Prostate gland (tissue), 2 donors: ENCODE measurements at regions not wholly inside any gene's neighbourhood (a gene's known extent, or its start where the extent isn't known, plus 50 kb on each side); places are given as distances from the start of the nearest gene placed in this dataset.

Source experiments
- DNase-seq: peaks from one replicate; pipeline ENCODE4 v3.0.0-alpha.2; 2019; ENCODE audit warnings: low spot score
- H3K27ac ChIP-seq, 2 donors: fragments of 200-600 bp; sonication (generic); 2 replicates each; pipeline ENCODE4 v1.5.1; 2017 to 2019
- H3K27me3 ChIP-seq: fragments of 200-600 bp; sonication (generic); replicated peaks from 2 replicates; pipeline ENCODE4 v1.5.1; 2019; ENCODE audit not compliant: insufficient read depth
- H3K36me3 ChIP-seq, 2 donors: fragments of 200-600 bp; sonication (generic); 1 replicate in 1 of 2; 2 replicates in 1 of 2; pipeline versions ENCODE4 v1.5.1 to v1.8.1; 2017 to 2019
- H3K4me1 ChIP-seq: fragments of 200-600 bp; sonication (generic); replicated peaks from 2 replicates; pipeline ENCODE4 v1.5.1; 2019
- H3K4me3 ChIP-seq, 2 donors: fragments of 200-600 bp; sonication (generic); 2 replicates each; pipeline ENCODE4 v1.5.1; 2017 to 2019
- H3K9me3 ChIP-seq: fragments of 200-600 bp; sonication (generic); 2 replicates; pipeline ENCODE4 v1.5.1; 2017
- CTCF ChIP-seq, 4 experiments: fragments of 200-600 bp in 2 of 4; fragments of 450-650 bp in 2 of 4; sonication (generic) in 2 of 4; IDR thresholded peaks; 1 replicate in 3 of 4; 2 replicates in 1 of 4; pipeline ENCODE4 v1.5.1; 2016 to 2019; ENCODE audit warnings: antibody characterized with exemption in 4 of 4, mild to moderate bottlenecking in 2 of 4, moderate library complexity in 2 of 4
- POLR2A ChIP-seq: fragments of 450-650 bp; IDR thresholded peaks from one replicate; pipeline ENCODE4 v1.6.1; 2016; ENCODE audit warnings: antibody characterized with exemption, mild to moderate bottlenecking
- POLR2AphosphoS5 ChIP-seq: sonication (generic); formaldehyde crosslinking; IDR thresholded peaks from one replicate; pipeline ENCODE4 v1.6.1; 2017; ENCODE audit warnings: antibody characterized with exemption
- WGBS: methylation state at CpG from one replicate; pipeline ENCODE4 v1.1.5; 2018; 5-methylcytosine and 5-hydroxymethylcytosine counted together
- intact Hi-C: fragments of 100-400 bp; cut with DNase I; formaldehyde crosslinking; loops from one replicate; pipeline ENCODE4 v1.14.2; 2022

GRCh38 chr18:43393174-43393573 lies 115.9 kb upstream of the SYT4 start:
- Histone ChIP-seq H3K36me3 (no peaks in the 10 kb centered on the region), H3K27me3 (no peaks in the 10 kb centered on the region), H3K4me3 (no peak overlapping the region), H3K9me3 (no peaks in the 10 kb centered on the region), H3K27ac (no peak overlapping the region), H3K4me1 (no peaks in the 10 kb centered on the region)
- intact Hi-C loops, result loop anchor here (10.0 kb wide), 1 partner anchor 1088 kb away; no protein-coding TSS in a partner anchor
- no peak for TF ChIP-seq POLR2AphosphoS5
- no peak for TF ChIP-seq POLR2A
- no peak for TF ChIP-seq CTCF (IDR thresholded peaks at IDR 0.05)
- DNase-seq, result no peak
- 26% methylated on average over 2 of the region's 2 CpGs for WGBS

- DNase-seq, result no peak
- 2% methylated on average over 1 of the region's 1 CpG for WGBS
- Histone ChIP-seq H3K9me3 (no peaks in the 10 kb centered on the region), H3K4me3 (no peak overlapping the region), H3K27ac (no peak overlapping the region), H3K36me3 (no peaks in the 10 kb centered on the region), H3K27me3 (no peaks in the 10 kb centered on the region), H3K4me1 (no peaks in the 10 kb centered on the region)
- peak in 3 of 4 experiments; percentile 13 to 50 (median 31) for TF ChIP-seq CTCF (IDR thresholded peaks at IDR 0.05)
- no peak for TF ChIP-seq POLR2A
- TF ChIP-seq POLR2AphosphoS5, result no peak
- intact Hi-C loops, result loop anchor here (10.0 kb wide), 1 partner anchor 1091 kb away; no protein-coding TSS in a partner anchor
Observed at GRCh38 chr18:43396266-43396665, 119.0 kb upstream of the SYT4 start.

DNA sequence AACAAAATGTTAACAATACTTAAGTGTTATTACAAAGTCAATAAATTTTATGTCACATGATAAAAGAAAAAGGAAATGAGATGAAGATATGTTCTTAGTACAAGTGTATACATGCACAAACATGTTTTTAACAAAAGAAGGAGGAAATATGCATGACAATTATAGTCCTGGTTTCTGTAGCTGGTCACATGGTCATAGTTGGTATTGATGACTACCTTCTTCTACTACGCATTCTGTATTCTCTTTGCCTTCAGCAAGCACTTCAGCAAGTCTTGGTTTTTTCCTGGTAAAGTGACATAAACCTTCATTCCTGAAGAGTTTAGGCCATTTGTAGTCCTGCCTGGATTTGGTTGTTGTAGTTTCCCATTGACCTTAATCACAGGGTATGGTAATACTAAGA lies 121.3 kb upstream of the SYT4 start:
- Histone ChIP-seq H3K4me1 (no peaks in the 10 kb centered on the region), H3K27me3 (no peaks in the 10 kb centered on the region), H3K4me3 (no peak overlapping the region), H3K36me3 (no peaks in the 10 kb centered on the region), H3K27ac (no peak overlapping the region), H3K9me3 (no peaks in the 10 kb centered on the region)
- TF ChIP-seq POLR2A, result no peak
- TF ChIP-seq CTCF (IDR thresholded peaks at IDR 0.05), result no peak
- TF ChIP-seq POLR2AphosphoS5, result no peak
- WGBS, result 93% methylated on average over 1 of the region's 1 CpG
- intact Hi-C loops, result loop anchor here (10.0 kb wide), 1 partner anchor 1094 kb away; no protein-coding TSS in a partner anchor
- DNase-seq, result no peak

DNA sequence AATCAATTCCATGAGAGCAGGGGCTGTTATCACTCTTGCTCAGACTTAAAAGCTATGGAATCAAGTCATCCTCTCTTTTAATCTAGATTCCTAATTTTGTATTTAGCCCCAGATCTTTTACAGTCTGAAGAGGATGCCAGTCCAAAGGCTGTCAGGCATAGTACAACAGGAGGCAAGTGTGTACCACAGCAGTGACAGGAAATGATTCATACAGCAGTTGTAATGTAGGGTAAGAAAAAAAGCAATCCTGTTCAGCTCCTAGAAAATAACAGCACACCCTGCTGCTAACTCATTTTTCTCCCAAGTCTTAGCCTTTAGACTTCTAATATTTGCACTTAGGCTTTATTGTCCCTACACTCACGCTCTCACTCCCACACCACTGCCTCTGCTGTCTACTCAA lies 127.8 kb upstream of the SYT4 start:
- no peaks in the 10 kb centered on the region for H3K27me3 ChIP-seq
- DNase-seq, result no peak
- WGBS, result 54% methylated on average over 1 of the region's 1 CpG
- no peak overlapping the region for H3K4me3 ChIP-seq
- H3K4me1 ChIP-seq, result no peaks in the 10 kb centered on the region
- TF ChIP-seq CTCF (IDR thresholded peaks at IDR 0.05) (no peak), POLR2AphosphoS5 (no peak), POLR2A (no peak)
- H3K27ac ChIP-seq, result no peak overlapping the region
- no peaks in the 10 kb centered on the region for H3K36me3 ChIP-seq
- no peaks in the 10 kb centered on the region for H3K9me3 ChIP-seq
- intact Hi-C loops, result no loop called here

DNA sequence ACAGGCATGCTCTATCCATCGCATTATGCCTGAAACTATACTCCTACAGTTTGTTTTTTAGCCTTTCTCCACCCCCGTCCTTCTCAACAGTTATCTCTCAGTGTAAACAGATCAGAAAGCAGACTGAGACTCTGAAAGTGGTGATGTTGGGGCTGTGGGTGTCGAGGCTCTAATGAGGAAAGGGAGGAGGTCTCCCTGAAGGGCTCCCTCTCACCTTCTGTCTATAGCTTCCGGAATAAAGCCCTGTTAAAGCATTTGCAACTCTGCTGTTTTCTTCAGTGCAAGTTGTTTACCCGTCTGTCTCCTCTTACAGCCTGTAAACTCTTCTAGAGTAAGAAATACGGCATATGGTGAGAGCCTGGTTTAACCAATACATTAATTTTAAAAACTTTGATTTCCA lies 136.7 kb upstream of the SYT4 start:
- Histone ChIP-seq H3K4me3 (no peak overlapping the region), H3K9me3 (no peaks in the 10 kb centered on the region)

More for the DNA sequence above, 136.7 kb upstream of the SYT4 start:
- intact Hi-C loops, result no loop called here
- H3K27me3 ChIP-seq, result no peaks in the 10 kb centered on the region
- TF ChIP-seq CTCF (IDR thresholded peaks at IDR 0.05) (no peak), POLR2A (no peak), POLR2AphosphoS5 (no peak)
- DNase-seq, result no peak
- no peaks in the 10 kb centered on the region for H3K36me3 ChIP-seq
- WGBS, result 51% methylated on average over 6 of the region's 6 CpGs
- H3K4me1 ChIP-seq, result no peaks in the 10 kb centered on the region
- H3K27ac ChIP-seq, result no peak overlapping the region
